ENCODE measurements at regions not wholly inside any gene's neighbourhood (a gene's known extent, or its start where the extent isn't known, plus 50 kb on each side); places are given as distances from the start of the nearest gene placed in this dataset.

GRCh38 chr10:4656576-4657194 lies 169.3 kb upstream of the AKR1E2 start:
- Histone ChIP-seq H3K4me3 (no peak overlapping the region), H3K36me3 (ENCODE audit: low read depth, missing control alignments) (no peaks in the 10 kb centered on the region), H3K27ac (no peak overlapping the region), H3K4me1 (no peaks in the 10 kb centered on the region), H3K9me3 (no peaks in the 10 kb centered on the region), H3K27me3 (no peaks in the 10 kb centered on the region)
- intact Hi-C loops (cut with DNase I; ENCODE audit: low total_unique reads): no loop called here
- peak; percentile 65 for DNase-seq
- no peak for TF ChIP-seq POLR2A (IDR thresholded peaks at IDR 0.05)
- TF ChIP-seq, protein P1, sequence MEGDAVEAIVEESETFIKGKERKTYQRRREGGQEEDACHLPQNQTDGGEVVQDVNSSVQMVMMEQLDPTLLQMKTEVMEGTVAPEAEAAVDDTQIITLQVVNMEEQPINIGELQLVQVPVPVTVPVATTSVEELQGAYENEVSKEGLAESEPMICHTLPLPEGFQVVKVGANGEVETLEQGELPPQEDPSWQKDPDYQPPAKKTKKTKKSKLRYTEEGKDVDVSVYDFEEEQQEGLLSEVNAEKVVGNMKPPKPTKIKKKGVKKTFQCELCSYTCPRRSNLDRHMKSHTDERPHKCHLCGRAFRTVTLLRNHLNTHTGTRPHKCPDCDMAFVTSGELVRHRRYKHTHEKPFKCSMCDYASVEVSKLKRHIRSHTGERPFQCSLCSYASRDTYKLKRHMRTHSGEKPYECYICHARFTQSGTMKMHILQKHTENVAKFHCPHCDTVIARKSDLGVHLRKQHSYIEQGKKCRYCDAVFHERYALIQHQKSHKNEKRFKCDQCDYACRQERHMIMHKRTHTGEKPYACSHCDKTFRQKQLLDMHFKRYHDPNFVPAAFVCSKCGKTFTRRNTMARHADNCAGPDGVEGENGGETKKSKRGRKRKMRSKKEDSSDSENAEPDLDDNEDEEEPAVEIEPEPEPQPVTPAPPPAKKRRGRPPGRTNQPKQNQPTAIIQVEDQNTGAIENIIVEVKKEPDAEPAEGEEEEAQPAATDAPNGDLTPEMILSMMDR (IDR thresholded peaks at IDR 0.05): peak; percentile 65 to 86 (median 83)
- 26 to 28% methylated on average over 7 of the region's 7 CpGs for WGBS, 2 donors

- peaks cover 2% of the 10 kb centered on the region for H3K4me1 ChIP-seq
- DNase-seq: no peak
- H3K4me3 ChIP-seq: no peak overlapping the region
- no peak for TF ChIP-seq POLR2A (IDR thresholded peaks at IDR 0.05)
- TF ChIP-seq, protein P1 (IDR thresholded peaks at IDR 0.05): no peak
- H3K36me3 ChIP-seq (ENCODE audit: low read depth, missing control alignments): no peaks in the 10 kb centered on the region
- no peak overlapping the region for H3K27ac ChIP-seq
- no peaks in the 10 kb centered on the region for H3K27me3 ChIP-seq
- 61 to 69% methylated on average over 5 of the region's 5 CpGs for WGBS, 2 donors
- intact Hi-C loops (cut with DNase I; ENCODE audit: low total_unique reads): no loop called here
- H3K9me3 ChIP-seq: no peaks in the 10 kb centered on the region
Measured at GRCh38 chr10:4655879-4656278, 170.1 kb upstream of the AKR1E2 start.

DNA sequence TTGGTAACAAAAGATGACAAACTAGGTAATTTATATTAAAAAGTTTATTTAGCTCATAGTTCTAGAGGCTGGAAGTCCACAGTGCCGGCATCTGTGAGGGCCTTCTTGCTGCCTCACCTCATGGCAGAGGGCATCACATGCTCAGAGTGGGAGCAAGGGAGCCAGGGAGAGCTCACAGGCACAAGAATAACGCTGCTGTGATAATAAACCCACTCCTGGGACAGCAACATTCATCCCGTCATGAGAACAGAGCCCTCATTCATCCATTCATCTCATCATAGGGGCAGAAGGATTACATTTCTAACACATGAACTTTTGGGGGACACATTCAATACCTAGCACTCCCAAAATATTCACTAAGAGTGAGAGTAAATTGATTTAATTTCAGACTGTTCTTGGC lies 170.6 kb upstream of the AKR1E2 start:
- intact Hi-C loops (cut with DNase I; ENCODE audit: low total_unique reads): no loop called here
- Histone ChIP-seq H3K4me1 (peaks cover 6% of the 10 kb centered on the region), H3K27ac (no peak overlapping the region), H3K27me3 (no peaks in the 10 kb centered on the region), H3K4me3 (no peak overlapping the region), H3K36me3 (ENCODE audit: low read depth, missing control alignments) (no peaks in the 10 kb centered on the region), H3K9me3 (no peaks in the 10 kb centered on the region)
- no peak for DNase-seq
- TF ChIP-seq POLR2A (IDR thresholded peaks at IDR 0.05): no peak
- TF ChIP-seq, protein P1 (IDR thresholded peaks at IDR 0.05): no peak
- 66 to 69% methylated on average over 3 of the region's 3 CpGs for WGBS, 2 donors

DNA sequence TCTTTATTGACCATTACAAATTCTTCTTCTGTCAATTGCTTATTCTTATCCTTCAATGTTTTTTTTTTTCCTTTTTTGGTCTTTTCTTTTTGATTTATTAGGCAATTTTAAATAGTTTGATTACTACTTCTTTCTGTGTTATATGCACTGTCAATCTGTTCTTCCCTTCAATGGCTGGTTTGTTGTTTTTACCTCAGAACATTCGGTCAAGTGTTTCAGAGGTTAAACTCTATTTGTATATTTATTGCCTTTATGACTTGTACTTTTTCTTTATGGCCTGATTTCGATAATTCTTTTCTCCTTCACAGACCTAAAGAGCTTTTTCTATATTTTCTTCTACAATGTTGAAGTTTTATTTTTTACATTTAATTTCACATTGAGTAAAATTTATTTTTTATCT lies 171.5 kb upstream of the AKR1E2 start:
- no peaks in the 10 kb centered on the region for H3K9me3 ChIP-seq
- DNase-seq: no peak
- intact Hi-C loops (cut with DNase I; ENCODE audit: low total_unique reads): no loop called here
- H3K4me3 ChIP-seq: no peak overlapping the region
- TF ChIP-seq, protein P1 (IDR thresholded peaks at IDR 0.05): no peak
- TF ChIP-seq POLR2A (IDR thresholded peaks at IDR 0.05): no peak
- no peak overlapping the region for H3K27ac ChIP-seq
- WGBS, 2 donors: 91 to 96% methylated on average over 2 of the region's 2 CpGs
- peaks cover 8% of the 10 kb centered on the region for H3K4me1 ChIP-seq
- no peaks in the 10 kb centered on the region for H3K36me3 ChIP-seq (ENCODE audit: low read depth, missing control alignments)
- no peaks in the 10 kb centered on the region for H3K27me3 ChIP-seq

GRCh38 chr10:4653160-4653559 lies 172.8 kb upstream of the AKR1E2 start:
- Histone ChIP-seq H3K36me3 (ENCODE audit: low read depth, missing control alignments) (no peaks in the 10 kb centered on the region), H3K4me1 (peaks cover 8% of the 10 kb centered on the region), H3K27me3 (no peaks in the 10 kb centered on the region), H3K9me3 (no peaks in the 10 kb centered on the region), H3K4me3 (no peak overlapping the region), H3K27ac (no peak overlapping the region)
- TF ChIP-seq, protein P1 (IDR thresholded peaks at IDR 0.05): no peak
- no peak for DNase-seq
- 71 to 82% methylated on average over 8 of the region's 8 CpGs for WGBS, 2 donors
- intact Hi-C loops (cut with DNase I; ENCODE audit: low total_unique reads): no loop called here

Data from testis (tissue), 2 donors.